ENCODE measurements at regions not wholly inside any gene's neighbourhood (a gene's known extent, or its start where the extent isn't known, plus 50 kb on each side); places are given as distances from the start of the nearest gene placed in this dataset.
"Not testable (repeated sequence)": the region's sequence is repeated elsewhere in the genome, so short reads cannot be mapped to it uniquely, and the experiment has no call there.

DNA sequence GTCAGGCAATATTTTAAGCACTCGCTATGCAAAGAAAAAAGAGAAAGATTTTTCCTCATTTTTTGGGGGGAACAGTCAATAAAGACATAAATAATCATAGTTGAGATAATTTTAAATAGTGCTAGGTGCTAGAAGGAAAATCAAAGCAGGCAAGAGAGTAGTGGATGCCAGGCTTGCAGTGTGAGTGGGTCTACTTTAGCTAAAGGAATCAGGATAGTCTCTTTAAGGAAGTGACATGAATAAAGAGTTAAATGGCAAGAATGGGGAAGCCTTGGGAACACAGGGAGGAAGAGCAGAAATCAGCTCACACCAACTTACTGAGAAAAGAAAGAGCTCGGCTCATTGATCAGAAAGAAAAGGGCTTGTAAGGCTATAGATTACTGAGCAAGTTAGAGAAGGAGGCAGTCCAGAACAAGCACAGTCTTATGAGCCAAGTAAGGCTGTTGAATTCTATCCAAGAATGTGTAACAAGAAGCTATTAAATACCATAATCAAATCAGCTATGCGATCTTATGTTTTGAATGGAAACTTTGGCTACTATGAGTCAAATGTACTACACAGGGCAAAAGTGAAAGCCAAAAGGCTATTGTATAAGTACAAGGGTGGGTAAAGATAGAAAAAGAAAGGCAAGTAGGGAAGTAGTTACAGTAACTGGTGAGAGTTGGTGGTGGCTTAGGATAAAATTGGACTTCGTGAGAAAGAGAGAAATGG is 833.8 kb upstream of the PIK3C3 start:
- DNase-seq = no peak
- Histone ChIP-seq H3K9me3 (peaks cover 9% of the 10 kb centered on the region), H3K36me3 (no peaks in the 10 kb centered on the region), H3K27me3 (no peaks in the 10 kb centered on the region), H3K4me3 (no peak overlapping the region)

DNA sequence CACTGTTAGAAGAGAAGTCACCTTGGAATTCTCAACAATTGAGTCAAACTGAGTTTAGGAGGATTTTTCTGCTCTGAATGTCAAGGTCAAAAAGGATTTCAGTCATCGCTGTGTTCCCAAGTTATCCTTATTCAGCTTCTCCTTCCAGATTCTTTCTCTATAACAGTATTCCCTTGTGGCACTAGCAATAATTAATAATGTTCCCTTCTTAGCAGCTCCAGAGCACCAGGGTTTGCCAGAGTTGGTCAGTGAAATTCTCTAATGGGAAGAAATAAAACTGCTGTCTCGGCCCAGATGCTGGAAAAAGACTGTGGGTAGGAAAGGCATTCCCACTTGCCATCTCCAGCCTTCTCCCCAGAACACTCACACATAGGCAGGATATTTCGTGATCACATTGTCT is 836.0 kb upstream of the PIK3C3 start:
- Histone ChIP-seq H3K4me3 (no peak overlapping the region), H3K27me3 (no peaks in the 10 kb centered on the region), H3K36me3 (no peaks in the 10 kb centered on the region), H3K9me3 (peaks cover 7% of the 10 kb centered on the region)
- no peak for DNase-seq

DNA sequence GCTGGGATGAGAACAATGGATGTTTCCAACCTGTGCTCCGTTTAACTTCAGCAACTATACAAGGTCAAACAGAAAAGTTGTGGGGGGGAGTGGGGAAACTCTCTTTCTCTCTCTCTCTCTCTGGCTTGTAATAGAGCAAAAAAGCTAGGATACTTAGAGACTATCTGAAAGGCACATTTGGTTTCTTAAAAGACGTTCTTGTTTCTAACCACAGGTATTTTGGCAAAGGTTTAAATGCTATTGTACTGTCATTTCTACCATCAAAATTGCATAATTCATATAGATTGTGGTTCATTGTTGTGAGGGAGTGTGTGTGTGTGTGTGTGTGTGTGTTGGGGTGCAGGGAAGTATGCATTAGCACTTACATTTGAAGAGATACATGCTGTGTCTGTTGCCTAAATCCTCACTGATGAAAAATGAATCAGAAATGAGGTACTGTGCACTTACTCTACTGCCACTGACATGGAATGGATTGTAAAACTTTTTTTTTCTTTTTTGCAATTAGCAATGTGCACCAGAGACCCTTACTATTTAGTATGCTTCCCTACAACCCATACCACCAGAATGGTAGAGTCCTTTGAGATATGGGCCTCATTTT is 841.0 kb upstream of the PIK3C3 start:
- H3K4me3 ChIP-seq = no peak overlapping the region
- no peaks in the 10 kb centered on the region for H3K36me3 ChIP-seq
- H3K9me3 ChIP-seq = peaks cover 4% of the 10 kb centered on the region; the same call in 1 of the 2 replicates
- no peak for DNase-seq
- H3K27me3 ChIP-seq = no peaks in the 10 kb centered on the region

DNA sequence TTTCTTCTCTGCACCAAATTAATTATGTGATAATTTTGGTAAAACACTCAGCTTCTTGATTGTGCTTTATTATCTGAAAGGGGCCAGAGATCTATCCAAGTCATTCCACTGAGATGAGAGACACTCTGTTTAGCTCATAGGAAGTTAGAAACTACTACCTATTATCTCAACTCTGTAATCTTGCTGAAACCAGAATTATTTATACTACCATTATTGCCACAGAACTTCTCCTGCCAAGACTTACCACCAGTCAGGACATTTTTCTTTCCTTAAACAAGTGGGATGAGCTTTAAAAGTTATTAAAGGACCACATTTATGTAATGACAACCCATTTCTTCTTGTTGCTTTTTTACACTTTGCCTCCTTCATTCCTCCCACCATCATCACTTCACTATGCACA is 855.6 kb upstream of the PIK3C3 start:
- no peak for DNase-seq

DNA sequence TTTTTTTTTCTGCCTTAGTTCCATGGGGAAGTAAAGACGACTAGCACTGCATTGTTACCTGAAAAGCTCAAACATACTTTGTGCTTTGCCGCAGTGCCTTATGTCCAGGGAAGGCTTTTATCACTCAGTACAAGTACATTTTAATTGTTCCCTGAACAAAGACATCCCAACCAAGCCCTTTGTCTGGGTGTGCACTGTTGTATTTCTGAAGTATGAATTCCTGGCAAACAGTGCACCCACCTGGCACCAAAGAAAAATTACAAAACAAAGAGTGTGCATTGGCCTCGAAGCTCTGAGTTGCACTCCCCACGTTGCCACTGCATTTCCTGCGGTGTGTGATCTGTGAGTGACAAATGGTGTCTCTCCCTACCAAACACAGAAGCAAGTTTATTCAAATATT is 858.5 kb upstream of the PIK3C3 start:
- DNase-seq = no peak
- Histone ChIP-seq H3K4me3 (no peak overlapping the region), H3K9me3 (no peaks in the 10 kb centered on the region), H3K27me3 (no peaks in the 10 kb centered on the region), H3K36me3 (no peaks in the 10 kb centered on the region)

More for the DNA sequence above, 855.6 kb upstream of the PIK3C3 start:
- no peak overlapping the region for H3K4me3 ChIP-seq
- no peaks in the 10 kb centered on the region for H3K27me3 ChIP-seq
- H3K9me3 ChIP-seq = peaks cover 7% of the 10 kb centered on the region; the same call in 1 of the 2 replicates
- H3K36me3 ChIP-seq = no peaks in the 10 kb centered on the region

DNA sequence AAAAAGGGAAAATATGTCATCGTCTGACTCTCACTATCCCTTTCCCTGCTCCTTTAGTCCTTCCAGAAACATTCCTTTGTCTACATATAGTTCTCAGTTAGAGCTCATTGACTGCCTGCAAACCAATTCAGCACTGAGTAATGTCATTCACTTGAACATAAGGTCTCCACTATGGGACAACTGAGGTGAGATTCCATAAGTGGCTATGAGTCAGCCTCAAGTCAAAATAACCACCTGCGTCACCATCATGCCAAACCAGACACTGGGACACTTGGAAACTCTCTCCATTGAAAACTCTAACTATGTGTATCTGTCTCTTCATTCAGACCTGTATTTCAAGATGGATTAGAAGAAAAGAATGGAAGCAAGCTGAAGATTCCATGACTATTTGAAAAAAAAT is 878.0 kb upstream of the PIK3C3 start:
- DNase-seq = no peak
- H3K4me3 ChIP-seq = no peak overlapping the region
- H3K27me3 ChIP-seq = no peaks in the 10 kb centered on the region
- H3K36me3 ChIP-seq = no peaks in the 10 kb centered on the region
- peaks cover 7% of the 10 kb centered on the region; the same call in 1 of the 2 replicates for H3K9me3 ChIP-seq

DNA sequence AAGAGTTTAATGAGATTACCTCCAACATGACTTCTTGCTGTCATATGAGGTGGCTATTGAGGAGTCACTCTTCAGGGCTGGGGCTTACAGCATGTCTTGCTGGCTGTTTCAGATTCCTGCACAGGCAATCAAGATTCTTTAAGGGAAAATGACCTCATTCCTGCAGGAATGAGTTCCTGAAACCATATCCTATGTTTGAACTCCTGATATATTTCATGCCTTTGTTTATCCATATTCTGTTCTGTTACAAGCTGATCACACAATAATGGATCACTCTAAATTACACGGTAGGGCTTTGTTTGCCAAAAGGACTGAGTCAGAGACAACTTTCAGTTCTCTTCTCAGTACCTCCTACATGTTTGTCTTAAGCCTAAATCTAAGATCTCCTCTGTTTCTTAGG is 879.8 kb upstream of the PIK3C3 start:
- Histone ChIP-seq H3K27me3 (no peaks in the 10 kb centered on the region), H3K4me3 (no peak overlapping the region), H3K36me3 (no peaks in the 10 kb centered on the region), H3K9me3 (peaks cover 7% of the 10 kb centered on the region; the same call in 1 of the 2 replicates)
- peak; percentile 68 for DNase-seq

DNA sequence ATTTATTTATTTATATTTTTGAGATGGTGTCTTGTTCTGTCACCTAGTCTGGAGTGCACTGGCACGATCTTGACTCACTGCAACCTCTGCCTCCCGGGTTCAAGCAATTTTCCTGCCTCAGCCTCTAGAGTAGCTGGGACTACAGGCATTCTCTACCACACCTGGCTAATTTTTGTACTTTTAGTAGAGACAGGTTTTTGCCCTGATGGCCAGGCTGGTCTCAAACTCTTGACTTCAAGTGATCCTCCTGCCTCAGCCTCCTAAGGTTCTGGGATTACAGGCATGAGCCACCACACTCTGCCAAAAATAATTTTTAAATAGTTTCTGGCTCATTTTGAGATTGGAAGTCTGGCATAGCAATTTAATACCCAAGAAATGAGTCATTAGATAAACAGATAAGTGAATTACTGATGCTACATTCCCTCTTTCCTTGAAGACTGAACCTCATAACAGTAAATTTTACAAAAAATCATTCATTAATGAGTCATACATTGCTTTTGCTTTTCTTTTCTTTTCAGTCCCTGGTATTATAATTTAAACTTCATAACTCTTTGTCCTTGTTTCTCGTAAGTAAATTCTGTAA is 881.6 kb upstream of the PIK3C3 start:
- H3K36me3 ChIP-seq = no peaks in the 10 kb centered on the region
- no peaks in the 10 kb centered on the region for H3K27me3 ChIP-seq
- peaks cover 7% of the 10 kb centered on the region; the same call in 1 of the 2 replicates for H3K9me3 ChIP-seq
- DNase-seq = no peak
- H3K4me3 ChIP-seq = no peak overlapping the region

DNA sequence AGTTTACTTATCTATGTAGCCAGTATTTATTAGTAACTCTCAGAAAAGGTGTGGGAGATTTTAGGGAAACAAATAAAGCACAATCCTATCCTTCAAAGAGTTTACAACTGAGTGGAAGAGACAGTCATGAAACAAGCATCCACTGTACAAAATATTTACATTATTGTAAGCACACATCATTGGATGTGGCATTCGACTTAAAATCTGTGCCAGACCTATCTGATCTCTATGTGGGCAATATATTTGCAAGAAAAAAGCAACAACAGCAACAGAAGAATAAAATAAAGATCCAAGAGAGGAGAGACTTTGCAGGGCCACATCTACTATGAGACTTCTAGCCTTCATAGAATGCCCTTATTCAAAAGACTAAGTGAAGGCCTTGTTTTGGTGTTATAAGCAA is 882.1 kb upstream of the PIK3C3 start:
- Histone ChIP-seq H3K9me3 (peaks cover 7% of the 10 kb centered on the region; the same call in 1 of the 2 replicates), H3K4me3 (no peak overlapping the region), H3K36me3 (no peaks in the 10 kb centered on the region), H3K27me3 (no peaks in the 10 kb centered on the region)
- no peak for DNase-seq

DNA sequence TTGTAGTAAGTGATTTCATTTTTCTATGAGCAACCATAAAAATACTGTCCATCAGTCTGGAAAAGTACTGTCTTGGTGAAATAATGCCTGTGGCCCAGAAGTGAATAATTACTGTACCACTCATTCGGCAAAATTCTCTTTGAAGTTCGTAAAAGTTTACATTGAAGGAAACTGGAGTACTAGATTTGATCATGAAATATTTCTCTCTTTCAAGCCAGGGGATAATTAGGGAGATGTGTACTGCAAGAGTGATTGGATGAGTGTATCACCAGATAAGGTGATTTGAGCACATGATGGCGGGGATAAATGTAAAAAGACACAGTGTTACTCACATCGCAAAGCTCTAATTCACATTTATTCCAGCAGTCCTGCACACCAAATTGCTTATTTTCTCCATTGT is 883.2 kb upstream of the PIK3C3 start:
- Histone ChIP-seq H3K9me3 (peaks cover 7% of the 10 kb centered on the region; the same call in 1 of the 2 replicates), H3K27me3 (no peaks in the 10 kb centered on the region), H3K36me3 (no peaks in the 10 kb centered on the region), H3K4me3 (no peak overlapping the region)
- DNase-seq = no peak

DNA sequence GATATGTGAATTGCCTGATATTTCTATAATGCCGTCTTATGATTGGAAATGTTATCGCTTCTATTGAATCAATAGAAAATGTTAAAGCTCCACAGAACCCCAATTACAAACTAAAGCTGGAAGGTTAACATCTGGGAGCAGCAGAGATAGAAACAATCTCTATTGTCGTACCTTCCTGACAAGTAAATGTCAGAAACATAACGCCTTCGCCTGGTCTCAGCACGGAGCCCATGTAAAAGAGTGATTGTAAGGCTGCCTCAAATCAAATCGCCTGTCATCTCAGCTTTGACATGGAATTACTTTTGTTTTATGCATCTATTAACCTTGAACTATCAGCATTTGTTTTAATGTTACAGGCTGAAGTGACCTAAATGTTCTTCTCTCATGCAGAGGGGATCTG is 885.9 kb upstream of the PIK3C3 start:
- H3K4me3 ChIP-seq = no peak overlapping the region
- H3K36me3 ChIP-seq = no peaks in the 10 kb centered on the region
- H3K27me3 ChIP-seq = no peaks in the 10 kb centered on the region
- H3K9me3 ChIP-seq = peaks cover 7% of the 10 kb centered on the region; the same call in 1 of the 2 replicates
- DNase-seq = no peak

DNA sequence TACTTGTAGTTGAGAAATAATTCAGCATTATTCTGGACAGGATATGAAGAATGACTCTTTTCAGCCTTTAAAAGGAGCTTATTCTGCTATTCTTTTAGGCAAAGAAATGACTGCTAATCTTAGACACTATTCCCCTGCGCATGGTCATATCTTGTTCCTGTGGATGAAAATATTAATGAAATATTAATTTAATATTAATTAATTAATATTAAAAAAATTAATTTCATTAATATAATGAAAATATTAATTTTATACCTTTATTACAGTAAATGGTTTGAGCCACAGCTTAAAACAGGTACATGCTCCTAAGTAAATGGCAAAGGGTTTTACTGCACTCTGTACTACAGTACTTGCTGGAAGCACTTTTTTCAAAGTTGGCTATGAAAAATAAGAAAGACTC is 890.1 kb upstream of the PIK3C3 start:
- H3K4me3 ChIP-seq = no peak overlapping the region
- no peaks in the 10 kb centered on the region for H3K36me3 ChIP-seq
- DNase-seq = no peak
- no peaks in the 10 kb centered on the region for H3K9me3 ChIP-seq
- H3K27me3 ChIP-seq = no peaks in the 10 kb centered on the region

DNA sequence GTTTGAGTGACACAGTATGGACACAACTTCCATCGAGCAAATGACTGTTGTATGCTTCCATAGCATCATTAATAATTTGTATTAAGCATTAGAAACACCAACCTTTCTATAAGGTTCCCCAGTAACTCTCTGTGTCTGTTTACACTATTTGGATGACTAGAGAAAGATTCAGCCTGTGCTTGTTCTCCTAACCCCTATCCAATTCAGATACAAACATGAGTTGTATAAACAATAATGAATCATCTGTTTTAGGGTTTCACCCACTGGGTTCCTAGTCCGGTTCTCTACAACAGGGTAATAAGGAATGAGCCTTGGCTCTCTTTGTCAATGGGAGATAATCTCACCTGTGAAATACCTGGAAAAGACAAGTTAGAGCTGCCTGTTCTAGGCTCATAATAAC is 894.1 kb upstream of the PIK3C3 start:
- Histone ChIP-seq H3K27me3 (no peaks in the 10 kb centered on the region), H3K9me3 (no peaks in the 10 kb centered on the region), H3K36me3 (no peaks in the 10 kb centered on the region), H3K4me3 (no peak overlapping the region)
- DNase-seq = no peak

DNA sequence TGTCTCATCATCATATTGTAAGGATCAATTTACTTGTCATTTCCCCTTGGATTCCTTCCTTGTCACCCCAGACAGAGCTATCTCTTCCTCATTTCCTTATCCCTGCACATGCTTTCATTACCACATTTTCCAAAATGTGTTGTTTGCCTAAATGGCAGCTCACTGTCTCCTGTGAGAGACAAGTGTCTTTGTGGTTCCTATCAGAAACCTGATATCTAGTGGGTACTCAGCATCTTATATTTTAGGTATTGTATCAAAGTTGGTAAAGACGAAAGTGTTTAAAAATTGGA is 896.0 kb upstream of the PIK3C3 start:
- Histone ChIP-seq H3K36me3 (no peaks in the 10 kb centered on the region), H3K9me3 (no peaks in the 10 kb centered on the region), H3K4me3 (no peak overlapping the region), H3K27me3 (no peaks in the 10 kb centered on the region)
- no peak for DNase-seq

DNA sequence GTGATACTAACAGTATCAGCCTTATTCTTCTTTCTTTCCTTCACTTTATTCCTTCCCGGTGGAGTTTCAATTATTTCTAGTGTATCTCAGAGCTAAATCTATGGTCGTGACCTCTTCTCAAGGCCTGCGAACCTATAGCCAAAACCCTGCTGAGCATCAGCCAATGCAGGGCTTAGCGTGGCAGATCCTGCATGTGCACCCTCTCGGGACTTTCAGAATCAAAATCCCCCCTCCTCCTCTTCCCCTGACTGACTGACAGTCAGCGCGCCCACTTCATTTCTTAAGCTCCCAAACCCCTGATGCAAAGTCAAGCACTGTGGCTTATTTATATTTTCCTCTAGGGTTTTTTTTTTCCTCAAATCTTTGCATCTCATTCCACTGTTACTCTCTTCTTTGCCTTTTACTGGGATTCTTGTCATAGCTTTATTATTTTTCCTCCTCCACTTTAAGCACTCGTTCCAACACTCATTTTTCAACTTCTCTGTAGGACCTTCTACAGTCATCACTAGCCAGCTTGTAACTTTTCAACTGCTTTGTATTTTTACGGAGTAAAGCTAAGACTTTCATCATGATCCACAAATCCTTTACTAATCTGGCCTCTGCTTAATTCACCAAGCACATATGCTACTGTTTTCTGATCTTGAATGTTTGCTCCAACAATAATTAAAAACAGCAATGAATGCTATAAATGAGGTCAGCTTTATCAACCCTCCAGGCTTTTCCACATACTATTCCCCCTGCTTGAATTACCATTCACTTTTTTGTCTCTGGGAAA is 896.5 kb upstream of the PIK3C3 start:
- Histone ChIP-seq H3K9me3 (no peaks in the 10 kb centered on the region), H3K4me3 (no peak overlapping the region), H3K27me3 (no peaks in the 10 kb centered on the region), H3K36me3 (no peaks in the 10 kb centered on the region)
- no peak for DNase-seq

DNA sequence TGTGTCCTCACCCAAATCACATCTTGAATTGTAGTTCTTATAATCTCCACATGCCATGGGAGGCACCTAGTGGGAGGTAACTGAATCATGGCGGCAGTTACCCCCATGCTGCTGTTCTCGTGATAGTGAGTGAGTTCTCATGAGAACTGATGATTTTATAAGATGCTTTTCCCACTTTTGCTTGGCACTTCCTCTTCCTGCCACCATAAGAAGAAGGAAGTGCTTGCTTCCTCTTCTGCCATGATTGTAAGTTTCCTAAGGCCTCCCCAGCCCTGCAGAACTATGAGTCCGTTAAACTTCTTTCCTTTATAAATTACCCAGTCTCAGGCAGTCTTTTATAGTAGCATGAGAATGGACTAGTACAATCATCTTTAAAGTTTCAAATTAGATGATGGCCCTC is 902.4 kb upstream of the PIK3C3 start:
- H3K27me3 ChIP-seq = no peaks in the 10 kb centered on the region
- H3K4me3 ChIP-seq = no peak overlapping the region
- no peaks in the 10 kb centered on the region for H3K36me3 ChIP-seq
- DNase-seq = no peak
- no peaks in the 10 kb centered on the region for H3K9me3 ChIP-seq

DNA sequence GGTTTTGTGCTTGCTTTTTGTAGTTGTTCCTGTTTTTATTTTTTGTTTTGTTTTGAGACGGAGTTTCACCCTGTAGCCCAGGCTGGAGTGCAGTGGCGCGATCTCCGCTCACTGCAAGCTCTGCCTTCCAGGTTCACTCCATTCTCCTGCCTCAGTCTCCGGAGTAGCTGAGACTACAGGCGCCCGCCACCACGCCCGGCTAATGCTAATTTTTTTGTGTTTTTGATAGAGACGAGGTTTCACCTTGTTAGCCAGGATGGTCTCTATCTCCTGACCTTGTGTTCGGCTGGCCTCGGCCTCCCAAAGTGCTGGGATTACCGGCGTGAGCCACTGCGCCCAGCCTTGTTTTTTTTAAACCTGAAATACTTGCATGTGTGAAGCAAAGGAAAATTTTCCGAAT is 908.8 kb upstream of the PIK3C3 start:
- H3K36me3 ChIP-seq, H3K9me3 ChIP-seq, DNase-seq, H3K27me3 ChIP-seq, H3K4me3 ChIP-seq: not testable (repeated sequence)

Data from MG63 (cell line).